Astrocyte (in vitro differentiated cells and primary cell): ENCODE measurements at regions not wholly inside any gene's neighbourhood (a gene's known extent, or its start where the extent isn't known, plus 50 kb on each side); places are given as distances from the start of the nearest gene placed in this dataset.

Experiments
- DNase-seq: peaks from one replicate; pipeline ENCODE4 v3.0.0-alpha.2; 2010; ENCODE audit warnings: low read depth
- FAIRE-seq: peaks from 2 replicates; lab custom pipeline; 2011; peaks lifted over from hg19 to GRCh38; lab: Jason Lieb, UNC
- H2AFZ ChIP-seq: 2 replicates; pipeline ENCODE4 v1.6.0; 2012; ENCODE audit warnings: low read depth, low read length, inconsistent platforms
- H3K27ac ChIP-seq: 2 replicates; pipeline ENCODE4 v1.5.1; 2011; ENCODE audit warnings: low read depth, low read length, inconsistent platforms
- H3K27me3 ChIP-seq: 2 replicates; pipeline ENCODE4 v1.6.0; 2011; ENCODE audit warnings: low read length, inconsistent platforms; ENCODE audit not compliant: insufficient read depth
- H3K36me3 ChIP-seq: 2 replicates; pipeline ENCODE4 v1.5.1; 2011; ENCODE audit warnings: low read length, inconsistent platforms; ENCODE audit not compliant: insufficient read depth
- H3K4me1 ChIP-seq: 2 replicates; pipeline ENCODE4 v1.5.1; 2011; ENCODE audit warnings: low read length, inconsistent platforms; ENCODE audit not compliant: insufficient read depth
- H3K4me2 ChIP-seq: 2 replicates; pipeline ENCODE4 v1.6.0; 2012; ENCODE audit warnings: low read length, inconsistent platforms
- H3K4me3 ChIP-seq: 2 replicates; pipeline ENCODE4 v1.5.1; 2011; ENCODE audit warnings: low read depth, mild to moderate bottlenecking, low read length, inconsistent platforms; ENCODE audit not compliant: insufficient read depth
- H3K79me2 ChIP-seq: 2 replicates; pipeline ENCODE4 v1.6.0; 2012; ENCODE audit warnings: mild to moderate bottlenecking, low read length, inconsistent platforms; ENCODE audit not compliant: insufficient read depth
- H3K9ac ChIP-seq: 2 replicates; pipeline ENCODE4 v1.6.0; 2012; ENCODE audit warnings: mild to moderate bottlenecking, low read length, inconsistent platforms
- H3K9me3 ChIP-seq: 2 replicates; pipeline ENCODE4 v1.5.1; 2012; ENCODE audit warnings: low read depth, mild to moderate bottlenecking, low read length, inconsistent platforms; ENCODE audit not compliant: insufficient read depth
- H4K20me1 ChIP-seq: 2 replicates; pipeline ENCODE4 v1.6.0; 2012; ENCODE audit warnings: low read length, inconsistent platforms; ENCODE audit not compliant: insufficient read depth
- H3K27ac Mint-ChIP-seq: one replicate; pipeline ENCODE4 v1.8.0; 2021; ENCODE audit warnings: mild to moderate bottlenecking, mixed read lengths; ENCODE audit not compliant: unreplicated experiment
- H3K27me3 Mint-ChIP-seq: one replicate; pipeline ENCODE4 v1.8.0; 2021; ENCODE audit warnings: low read depth, mixed read lengths; ENCODE audit not compliant: unreplicated experiment
- H3K36me3 Mint-ChIP-seq: one replicate; pipeline ENCODE4 v1.8.0; 2021; ENCODE audit warnings: low read depth, mixed read lengths; ENCODE audit not compliant: unreplicated experiment
- H3K4me1 Mint-ChIP-seq: one replicate; pipeline ENCODE4 v1.8.0; 2021; ENCODE audit warnings: low read depth, mixed read lengths; ENCODE audit not compliant: unreplicated experiment
- H3K4me3 Mint-ChIP-seq: one replicate; pipeline ENCODE4 v1.8.0; 2021; ENCODE audit warnings: mild to moderate bottlenecking, moderate library complexity, mixed read lengths; ENCODE audit not compliant: unreplicated experiment
- H3K9me3 Mint-ChIP-seq: one replicate; pipeline ENCODE4 v1.8.0; 2021; ENCODE audit warnings: mild to moderate bottlenecking, mixed read lengths; ENCODE audit not compliant: unreplicated experiment
- EZH2 ChIP-seq: IDR thresholded peaks from 2 replicates; pipeline ENCODE4 v1.6.1; 2012; ENCODE audit warnings: mild to moderate bottlenecking, low read length, inconsistent platforms; ENCODE audit not compliant: insufficient read depth
- TF ChIP-seq, protein P1 (sequence below): IDR thresholded peaks from 2 replicates; pipeline ENCODE4 v1.5.1; 2011; ENCODE audit warnings: low read depth, mild to moderate bottlenecking, inconsistent platforms, low read length, moderate library complexity; ENCODE audit not compliant: insufficient read depth

DNA sequence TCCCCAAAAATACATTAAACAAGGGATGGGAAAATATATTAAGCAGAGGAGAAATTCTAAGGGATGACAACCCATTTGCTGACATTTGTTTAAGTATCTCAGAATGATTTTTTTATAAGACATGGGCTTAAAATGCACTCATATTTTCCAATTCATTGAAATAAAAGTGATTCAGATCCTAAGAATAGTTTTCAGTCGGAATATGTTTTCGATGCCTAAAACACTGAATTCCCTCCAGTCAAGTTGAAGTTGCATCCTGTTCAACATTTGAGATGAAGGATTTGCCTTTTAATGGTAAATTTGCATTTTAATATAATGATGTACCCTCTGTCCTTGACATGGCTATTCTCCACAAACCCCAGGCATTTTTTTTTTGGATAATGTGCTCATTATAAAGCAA is 79.3 kb downstream of the PTCHD4 start:
- H3K36me3 ChIP-seq = no peaks in the 10 kb centered on the region
- H3K4me3 ChIP-seq = no peak overlapping the region
- Mint-ChIP-seq H3K4me1 (peaks cover 15% of the 10 kb centered on the region), H3K36me3 (no peaks in the 10 kb centered on the region), H3K9me3 (no peaks in the 10 kb centered on the region), H3K27me3 (no peaks in the 10 kb centered on the region), H3K4me3 (no peak overlapping the region), H3K27ac (peak overlapping the region; percentile 69)
- peaks cover 11% of the 10 kb centered on the region for H3K4me1 ChIP-seq
- no peaks in the 10 kb centered on the region for H4K20me1 ChIP-seq
- no peak overlapping the region for H3K9ac ChIP-seq
- no peaks in the 10 kb centered on the region for H3K9me3 ChIP-seq
- TF ChIP-seq, protein P1, sequence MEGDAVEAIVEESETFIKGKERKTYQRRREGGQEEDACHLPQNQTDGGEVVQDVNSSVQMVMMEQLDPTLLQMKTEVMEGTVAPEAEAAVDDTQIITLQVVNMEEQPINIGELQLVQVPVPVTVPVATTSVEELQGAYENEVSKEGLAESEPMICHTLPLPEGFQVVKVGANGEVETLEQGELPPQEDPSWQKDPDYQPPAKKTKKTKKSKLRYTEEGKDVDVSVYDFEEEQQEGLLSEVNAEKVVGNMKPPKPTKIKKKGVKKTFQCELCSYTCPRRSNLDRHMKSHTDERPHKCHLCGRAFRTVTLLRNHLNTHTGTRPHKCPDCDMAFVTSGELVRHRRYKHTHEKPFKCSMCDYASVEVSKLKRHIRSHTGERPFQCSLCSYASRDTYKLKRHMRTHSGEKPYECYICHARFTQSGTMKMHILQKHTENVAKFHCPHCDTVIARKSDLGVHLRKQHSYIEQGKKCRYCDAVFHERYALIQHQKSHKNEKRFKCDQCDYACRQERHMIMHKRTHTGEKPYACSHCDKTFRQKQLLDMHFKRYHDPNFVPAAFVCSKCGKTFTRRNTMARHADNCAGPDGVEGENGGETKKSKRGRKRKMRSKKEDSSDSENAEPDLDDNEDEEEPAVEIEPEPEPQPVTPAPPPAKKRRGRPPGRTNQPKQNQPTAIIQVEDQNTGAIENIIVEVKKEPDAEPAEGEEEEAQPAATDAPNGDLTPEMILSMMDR = no peak
- no peak for TF ChIP-seq EZH2
- H3K4me2 ChIP-seq = no peak overlapping the region
- no peaks in the 10 kb centered on the region for H3K27me3 ChIP-seq
- no peaks in the 10 kb centered on the region for H3K79me2 ChIP-seq
- no peak for FAIRE-seq
- H2AFZ ChIP-seq = no peak overlapping the region
- peak overlapping the region; percentile 43 for H3K27ac ChIP-seq
- no peak for DNase-seq

DNA sequence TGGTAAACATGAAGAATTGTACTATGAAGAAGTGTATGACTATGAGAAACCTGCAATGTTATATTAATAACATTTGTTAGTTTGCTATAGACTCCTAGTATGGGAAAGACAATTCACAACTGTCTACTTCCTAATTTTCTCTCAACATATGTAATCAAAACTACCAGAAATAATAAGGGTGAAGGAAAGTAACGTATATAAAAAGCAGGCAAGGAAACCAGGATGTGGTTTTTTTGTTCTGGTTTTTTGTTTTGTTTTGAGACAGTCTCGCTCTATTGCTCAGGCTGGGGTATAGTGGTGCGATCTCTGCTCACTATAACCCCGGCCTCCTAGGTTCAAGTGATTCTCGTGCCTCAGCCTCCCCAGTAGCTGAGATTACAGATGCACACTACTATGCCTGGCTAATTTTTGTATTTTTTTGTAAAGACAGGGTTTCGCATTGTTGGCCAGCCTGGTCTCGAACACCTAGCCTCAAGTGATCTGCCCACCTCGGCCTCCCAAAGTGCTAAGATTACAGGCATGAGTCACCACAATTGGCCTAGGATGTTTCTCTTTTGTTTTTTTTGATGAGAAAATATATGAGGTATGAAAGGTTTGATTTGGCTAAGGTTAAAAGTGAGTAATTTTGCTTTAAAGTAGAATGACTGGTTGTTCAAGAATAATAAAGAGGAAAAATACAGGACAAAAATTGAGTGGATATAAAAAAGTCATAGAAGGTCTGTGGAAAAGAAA is 83.1 kb downstream of the PTCHD4 start:
- H3K27ac ChIP-seq = no peak overlapping the region
- Mint-ChIP-seq H3K4me1 (peaks cover 5% of the 10 kb centered on the region), H3K36me3 (peaks cover 4% of the 10 kb centered on the region), H3K9me3 (no peaks in the 10 kb centered on the region), H3K27ac (no peak overlapping the region), H3K4me3 (no peak overlapping the region), H3K27me3 (no peaks in the 10 kb centered on the region)
- no peak for TF ChIP-seq EZH2
- TF ChIP-seq, protein P1 = no peak
- H3K4me2 ChIP-seq = no peak overlapping the region
- no peak overlapping the region for H3K4me3 ChIP-seq
- peaks cover 3% of the 10 kb centered on the region for H3K4me1 ChIP-seq
- H3K36me3 ChIP-seq = no peaks in the 10 kb centered on the region
- H2AFZ ChIP-seq = no peak overlapping the region
- no peaks in the 10 kb centered on the region for H3K27me3 ChIP-seq
- H3K79me2 ChIP-seq = no peaks in the 10 kb centered on the region
- H4K20me1 ChIP-seq = no peaks in the 10 kb centered on the region
- H3K9ac ChIP-seq = no peak overlapping the region
- no peaks in the 10 kb centered on the region for H3K9me3 ChIP-seq
- DNase-seq (no peak), FAIRE-seq (no peak)

DNA sequence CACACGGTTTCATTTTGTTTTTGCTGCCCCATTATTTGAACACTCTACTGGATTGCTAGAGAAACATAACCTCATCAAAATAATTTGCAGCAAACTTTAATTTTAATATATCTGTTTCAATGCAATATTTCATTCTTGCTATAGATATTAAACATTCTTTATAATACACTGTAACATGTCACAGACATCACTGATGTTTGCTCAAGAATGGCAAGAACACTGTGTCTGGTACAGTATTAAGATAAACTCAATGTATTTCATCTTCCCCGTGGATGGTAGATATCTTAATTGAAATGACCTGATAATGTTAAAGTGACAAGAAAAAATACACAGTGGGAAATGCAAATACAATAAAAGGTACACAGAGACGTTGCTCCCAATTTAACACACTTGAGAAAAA is 86.0 kb downstream of the PTCHD4 start:
- FAIRE-seq (peak; percentile 20), DNase-seq (no peak)
- no peak overlapping the region for H3K27ac ChIP-seq
- H3K4me3 ChIP-seq = no peak overlapping the region
- no peak overlapping the region for H3K4me2 ChIP-seq
- H3K4me1 ChIP-seq = no peaks in the 10 kb centered on the region
- no peak overlapping the region for H3K9ac ChIP-seq
- no peaks in the 10 kb centered on the region for H3K9me3 ChIP-seq
- no peaks in the 10 kb centered on the region for H3K27me3 ChIP-seq
- H3K4me3 Mint-ChIP-seq = no peak overlapping the region
- H2AFZ ChIP-seq = no peak overlapping the region
- no peaks in the 10 kb centered on the region for H3K79me2 ChIP-seq
- H3K36me3 Mint-ChIP-seq = peaks cover 4% of the 10 kb centered on the region
- H3K36me3 ChIP-seq = no peaks in the 10 kb centered on the region
- no peak overlapping the region for H3K27ac Mint-ChIP-seq
- H4K20me1 ChIP-seq = no peaks in the 10 kb centered on the region
- TF ChIP-seq EZH2 = no peak
- TF ChIP-seq, protein P1 = no peak
- no peaks in the 10 kb centered on the region for H3K4me1 Mint-ChIP-seq
- H3K9me3 Mint-ChIP-seq = no peaks in the 10 kb centered on the region
- no peaks in the 10 kb centered on the region for H3K27me3 Mint-ChIP-seq
